Aorta (tissue), 5 donors: ENCODE measurements at regions not wholly inside any gene's neighbourhood (a gene's known extent, or its start where the extent isn't known, plus 50 kb on each side); places are given as distances from the start of the nearest gene placed in this dataset.
A peak's percentile ranks its signal among the peaks of the same experiment; 100 is the strongest.
"Not testable (repeated sequence)": the region's sequence is repeated elsewhere in the genome, so short reads cannot be mapped to it uniquely, and the experiment has no call there.

Source experiments
- ATAC-seq: fragments of 200-7000 bp; cut with Tn5 transposase; one replicate; pipeline ENCODE4 v1.9.1; 2022; ENCODE audit warnings: moderate library complexity; ENCODE audit not compliant: low FRiP score
- DNase-seq, 2 donors: peaks; one replicate each; pipeline ENCODE4 v3.0.0-alpha.2; 2020
- H3K27ac ChIP-seq, 2 donors: one replicate each; pipeline ENCODE4 v1.5.1; 2013; ENCODE audit warnings: low read length in 2 of 2, mild to moderate bottlenecking in 2 of 2, moderate library complexity in 2 of 2, control low read depth in 1 of 2, inconsistent platforms in 1 of 2, low read depth in 1 of 2
- H3K27me3 ChIP-seq, 2 donors: one replicate each; pipeline ENCODE4 v1.6.1; 2013; ENCODE audit warnings: control low read depth in 1 of 2, low read length in 1 of 2, mild to moderate bottlenecking in 1 of 2, moderate library complexity in 1 of 2; ENCODE audit not compliant: insufficient read depth in 2 of 2, control insufficient read depth in 1 of 2
- H3K36me3 ChIP-seq, 2 donors: one replicate each; pipeline ENCODE4 v1.6.1; 2013; ENCODE audit warnings: control low read depth in 1 of 2, low read length in 1 of 2, mild to moderate bottlenecking in 1 of 2; ENCODE audit not compliant: insufficient read depth in 2 of 2, control insufficient read depth in 1 of 2
- H3K4me1 ChIP-seq, 2 donors: one replicate each; pipeline ENCODE4 v1.6.1; 2013; ENCODE audit warnings: low read length in 2 of 2, control low read depth in 1 of 2, mild to moderate bottlenecking in 1 of 2, moderate library complexity in 1 of 2; ENCODE audit not compliant: insufficient read depth in 2 of 2, control insufficient read depth in 1 of 2
- H3K4me3 ChIP-seq, 2 donors: one replicate each; pipeline ENCODE4 v1.5.1; 2013; ENCODE audit warnings: low read length in 2 of 2, control low read depth in 1 of 2, mild to moderate bottlenecking in 1 of 2
- H3K9me3 ChIP-seq: one replicate; pipeline ENCODE4 v1.6.1; 2013; ENCODE audit warnings: mild to moderate bottlenecking, low read length; ENCODE audit not compliant: control insufficient read depth
- WGBS, 2 donors: extraction: QIAGEN DNeasy Blood & Tissue Kit; methylation state at CpG; one replicate each; pipeline ENCODE4 v1.1.7; 2013; 5-methylcytosine and 5-hydroxymethylcytosine counted together
- intact Hi-C, 2 donors: fragments of 100-400 bp; cut with DNase I; formaldehyde crosslinking; loops; one replicate each; pipeline versions ENCODE4 v1.14.2 to v1.15.0; 2022
- donor health status: healthy with polysubstance abuse.
- donor health status: Bipolar disorder and iron deficiency.
- donor health status: DM: no; HTN: no; CAD: no.
- donor health status: DM: no; HTN: no; CAD: no.
- donor health status: DM: yes; HTN: yes; CAD: no.

DNA sequence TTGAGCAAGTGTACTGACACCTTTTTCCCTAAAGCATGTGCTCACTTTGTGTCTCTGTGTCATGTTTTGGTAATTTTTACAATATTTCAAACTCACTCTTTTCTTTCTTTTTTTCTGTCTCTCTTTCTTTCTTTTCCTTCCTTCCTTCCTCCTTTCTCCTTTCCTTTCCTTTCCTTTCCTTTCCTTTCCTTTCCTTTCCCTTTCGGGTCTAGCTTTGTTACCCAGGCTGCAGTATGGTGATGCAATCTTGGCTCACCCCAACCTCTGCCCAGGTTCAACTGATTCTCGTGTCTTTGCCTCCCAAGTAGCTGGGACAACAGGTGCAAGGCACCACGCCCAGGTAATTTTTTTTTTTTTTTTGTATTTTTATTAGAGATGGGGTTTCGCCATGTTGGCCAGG lies 60.4 kb upstream of the TINAGL1 start:
- intact Hi-C loops: no loop called here
- Histone ChIP-seq H3K27me3 (no peaks in the 10 kb centered on the region), H3K36me3 (no peaks in the 10 kb centered on the region), H3K4me3 (no peak overlapping the region), H3K27ac (no peak overlapping the region), H3K4me1 (no peaks in the 10 kb centered on the region), H3K9me3 (no peaks in the 10 kb centered on the region)
- DNase-seq: no peak
- ATAC-seq: no peak
- WGBS, 2 donors: 93 to 95% methylated on average over 4 of the region's 4 CpGs

DNA sequence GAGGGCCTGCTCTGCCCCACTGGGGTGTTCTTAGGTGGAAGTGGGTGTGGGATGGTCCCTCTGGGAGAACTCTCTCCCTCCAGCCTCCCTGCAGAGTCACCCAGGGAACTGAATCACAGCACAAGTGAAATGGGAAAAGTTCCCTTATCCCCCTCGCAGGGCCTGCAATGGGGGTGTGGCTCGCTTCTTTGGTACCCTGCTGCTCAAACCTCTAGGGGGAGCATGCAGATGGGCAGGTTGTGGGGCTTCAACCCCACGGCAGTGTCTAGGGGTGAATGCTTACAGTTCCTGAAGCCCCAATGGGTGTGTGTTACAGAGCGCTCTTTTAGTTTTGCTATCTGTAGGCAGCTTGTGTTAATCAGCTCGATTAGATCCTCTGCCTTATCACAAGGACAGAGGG lies 59.0 kb upstream of the TINAGL1 start:
- Histone ChIP-seq H3K9me3 (no peaks in the 10 kb centered on the region), H3K27me3 (no peaks in the 10 kb centered on the region), H3K36me3 (no peaks in the 10 kb centered on the region), H3K27ac (no peak overlapping the region), H3K4me1 (no peaks in the 10 kb centered on the region), H3K4me3 (no peak overlapping the region)
- WGBS, 2 donors: 75 to 78% methylated on average over 5 of the region's 5 CpGs
- intact Hi-C loops: no loop called here
- no peak for DNase-seq
- no peak for ATAC-seq

DNA sequence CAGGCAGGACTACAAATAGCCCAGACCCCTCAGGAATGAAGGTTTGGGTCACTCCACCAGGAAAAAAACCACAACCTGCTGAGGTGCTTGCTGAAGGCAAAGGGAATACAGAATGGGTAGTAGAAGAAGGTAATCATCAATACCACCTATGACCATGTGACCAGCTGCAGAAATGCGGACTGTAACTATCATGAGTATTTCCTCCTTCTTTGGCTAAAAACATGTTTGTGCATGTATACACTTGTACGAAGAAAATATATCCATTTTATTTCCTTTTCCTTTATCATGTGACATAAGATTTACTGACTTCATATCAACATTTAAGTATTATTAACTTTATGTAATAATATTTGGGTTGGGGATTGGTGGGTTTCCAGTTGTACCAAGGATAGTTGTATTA lies 58.3 kb upstream of the TINAGL1 start:
- H3K9me3 ChIP-seq, intact Hi-C loops, H3K27ac ChIP-seq, H3K27me3 ChIP-seq, H3K4me3 ChIP-seq, DNase-seq, H3K36me3 ChIP-seq, ATAC-seq, H3K4me1 ChIP-seq: not testable (repeated sequence)
- WGBS, 2 donors: 83 to 85% methylated on average over 2 of the region's 2 CpGs

DNA sequence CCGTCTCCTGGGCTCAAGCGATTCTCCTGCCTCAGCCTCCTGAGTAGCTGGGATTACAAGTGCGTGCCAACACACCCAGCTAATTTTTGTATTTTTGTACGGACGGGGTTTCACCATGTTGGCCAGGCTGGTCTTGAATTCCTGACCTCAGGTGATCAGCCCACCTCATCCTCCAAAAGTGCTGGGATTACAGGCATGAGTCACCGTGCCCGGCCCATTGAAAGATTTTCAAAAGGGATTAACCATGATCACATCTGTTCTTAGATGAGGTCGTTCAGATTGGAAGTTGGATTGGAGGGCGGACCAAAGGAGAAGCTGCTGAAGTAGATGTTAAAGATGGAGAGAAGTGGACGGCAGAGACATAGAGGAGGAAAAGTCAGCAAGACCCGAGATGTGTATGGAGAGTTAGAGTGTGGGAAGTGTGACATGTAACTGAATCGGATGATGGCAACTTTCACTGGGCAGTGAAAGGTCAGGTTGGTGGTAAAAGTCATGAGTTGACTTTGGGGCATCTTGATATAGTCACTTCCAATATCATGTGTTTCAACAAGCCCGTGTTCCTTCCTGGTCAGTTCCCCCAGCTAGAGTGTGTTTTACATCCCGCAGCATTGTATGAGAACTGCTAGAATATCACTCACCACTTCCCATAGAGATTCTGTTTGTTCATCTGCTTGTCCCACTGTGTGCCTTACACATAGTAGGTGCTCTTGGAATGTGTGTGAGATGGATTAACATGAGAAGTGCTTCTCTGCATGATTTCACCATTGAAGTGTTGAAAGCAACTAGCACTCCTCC lies 54.4 kb upstream of the TINAGL1 start:
- Histone ChIP-seq H3K4me1 (no peaks in the 10 kb centered on the region), H3K4me3 (no peak overlapping the region), H3K36me3 (peaks cover 0 to 1% of the 10 kb centered on the region in 2 donors), H3K27ac (no peak overlapping the region), H3K27me3 (no peaks in the 10 kb centered on the region), H3K9me3 (no peaks in the 10 kb centered on the region)
- 76 to 93% methylated on average over 14 of the region's 14 CpGs for WGBS, 2 donors
- intact Hi-C loops: no loop called here
- ATAC-seq (no peak), DNase-seq (no peak)

DNA sequence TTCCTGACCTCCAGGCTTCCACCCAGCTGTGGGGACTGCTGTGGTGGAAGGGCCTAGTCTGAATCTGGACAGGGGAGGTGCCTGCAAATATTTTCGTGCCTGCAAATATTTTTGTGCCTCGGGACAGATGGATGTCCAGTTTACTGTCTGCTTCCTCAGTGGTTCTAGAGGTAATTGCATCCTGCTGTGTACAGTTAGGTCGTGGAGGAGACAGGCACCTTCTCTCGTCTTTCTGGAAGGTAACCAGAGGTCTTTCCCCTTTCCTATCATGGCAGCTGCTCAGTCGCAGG lies 53.8 kb upstream of the TINAGL1 start:
- 58 to 74% methylated on average over 5 of the region's 5 CpGs for WGBS, 2 donors
- intact Hi-C loops: no loop called here
- H3K4me1 ChIP-seq: no peaks in the 10 kb centered on the region

DNA sequence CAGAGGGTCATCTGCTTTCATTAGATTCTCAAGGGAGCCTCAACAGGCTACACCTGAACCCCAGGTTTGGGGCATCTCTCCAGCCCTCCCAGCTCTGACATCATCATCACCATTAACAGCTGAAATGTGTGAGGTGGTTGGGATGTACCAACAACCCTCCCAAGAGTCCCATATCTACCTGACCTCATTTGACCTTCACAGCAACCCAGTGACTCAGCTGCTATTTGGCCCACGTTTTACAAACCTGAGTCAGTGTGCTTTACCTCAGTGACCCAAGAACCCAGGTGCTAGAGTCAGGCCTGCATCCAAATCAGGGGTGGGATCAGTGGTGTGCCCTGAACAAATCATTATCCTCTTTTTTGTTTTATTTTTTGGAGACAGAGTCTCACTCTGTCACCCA lies 53.3 kb upstream of the TINAGL1 start:
- DNase-seq: no peak
- H3K4me1 ChIP-seq: no peaks in the 10 kb centered on the region
- 28 to 29% methylated on average over 1 of the region's 1 CpG for WGBS, 2 donors
- no peak overlapping the region for H3K4me3 ChIP-seq
- intact Hi-C loops: no loop called here
- H3K27ac ChIP-seq: no peak overlapping the region
- no peaks in the 10 kb centered on the region for H3K27me3 ChIP-seq
- no peaks in the 10 kb centered on the region for H3K9me3 ChIP-seq
- H3K36me3 ChIP-seq: peaks cover 0 to 1% of the 10 kb centered on the region in 2 donors
- no peak for ATAC-seq

More for the DNA sequence above, 53.8 kb upstream of the TINAGL1 start:
- Histone ChIP-seq H3K9me3 (no peaks in the 10 kb centered on the region), H3K36me3 (peaks cover 0 to 1% of the 10 kb centered on the region in 2 donors), H3K4me3 (no peak overlapping the region), H3K27ac (no peak overlapping the region), H3K27me3 (no peaks in the 10 kb centered on the region)
- ATAC-seq (no peak), DNase-seq (no peak)

DNA sequence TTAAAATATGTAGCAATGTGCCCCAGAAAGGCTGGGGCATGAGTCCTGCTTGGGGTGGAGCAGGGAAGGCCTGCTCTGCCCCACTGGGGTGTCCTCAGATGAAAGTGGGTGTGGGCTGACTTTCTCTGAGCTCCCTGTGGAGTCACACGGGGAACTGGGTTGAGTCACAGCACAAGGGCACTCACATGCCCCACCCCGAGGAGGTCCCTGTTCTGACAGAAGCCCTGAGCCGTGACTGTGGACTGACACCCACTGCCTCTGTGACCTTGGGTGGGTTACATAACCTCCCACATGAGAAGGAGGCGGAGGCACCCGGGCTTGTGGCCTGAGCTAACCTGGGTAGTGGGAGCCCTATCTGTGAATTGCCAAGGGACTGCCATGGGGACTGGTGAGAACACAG lies 52.5 kb upstream of the TINAGL1 start:
- Histone ChIP-seq H3K4me3 (no peak overlapping the region), H3K27ac (no peak overlapping the region), H3K4me1 (no peaks in the 10 kb centered on the region), H3K36me3 (peaks cover 0 to 1% of the 10 kb centered on the region in 2 donors), H3K9me3 (no peaks in the 10 kb centered on the region), H3K27me3 (no peaks in the 10 kb centered on the region)
- intact Hi-C loops: no loop called here
- DNase-seq (peak in 1 of 2 donors; percentile 80), ATAC-seq (peak; percentile 11)
- WGBS, 2 donors: 75 to 85% methylated on average over 5 of the region's 5 CpGs

DNA sequence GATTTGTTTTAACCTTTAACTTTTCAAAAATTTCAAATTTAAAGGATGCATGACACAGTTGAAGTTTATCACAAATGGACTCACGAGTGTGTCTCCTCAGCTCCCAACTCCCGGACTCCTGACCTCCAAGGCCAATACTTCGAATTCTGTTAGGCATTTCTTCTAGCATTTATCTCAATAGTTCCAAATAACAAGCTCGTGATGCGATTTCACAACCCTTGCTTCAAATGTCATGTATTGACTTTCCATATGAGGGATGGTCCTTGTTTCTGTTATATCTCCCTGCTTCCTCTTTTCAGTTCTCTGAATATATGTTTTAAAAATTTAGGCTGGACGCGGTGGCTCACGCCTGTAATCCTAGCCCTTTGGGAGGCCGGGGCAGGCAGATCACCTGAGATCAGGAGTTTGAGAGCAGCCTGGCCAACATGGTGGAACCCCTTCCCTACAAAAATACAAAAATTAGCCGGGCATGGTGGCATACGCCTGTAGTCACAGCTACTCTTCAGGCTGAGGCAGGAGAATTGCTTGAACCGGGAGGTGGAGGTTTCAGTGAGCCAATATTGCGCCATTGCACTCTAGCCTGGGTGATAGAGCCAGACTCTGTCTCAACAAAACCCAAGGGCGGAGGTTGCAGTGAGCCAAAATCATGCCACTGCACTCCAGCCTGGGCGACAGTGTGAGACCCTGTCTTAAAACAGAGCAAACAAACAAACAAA lies 52.0 kb upstream of the TINAGL1 start:
- no peak overlapping the region for H3K27ac ChIP-seq
- H3K27me3 ChIP-seq: no peaks in the 10 kb centered on the region
- H3K4me3 ChIP-seq: no peak overlapping the region
- H3K36me3 ChIP-seq: peaks cover 0 to 1% of the 10 kb centered on the region in 2 donors
- 89 to 94% methylated on average over 15 of the region's 15 CpGs for whole genome bisulfite sequencing, 2 donors
- DNase-seq (no peak), ATAC-seq (no peak)
- intact Hi-C loops: no loop called here
- H3K4me1 ChIP-seq: no peaks in the 10 kb centered on the region
- H3K9me3 ChIP-seq: no peaks in the 10 kb centered on the region
